HG03457 (cell line): ENCODE measurements at regions not wholly inside any gene's neighbourhood (a gene's known extent, or its start where the extent isn't known, plus 50 kb on each side); places are given as distances from the start of the nearest gene placed in this dataset.
"Not testable (repeated sequence)": the region's sequence is repeated elsewhere in the genome, so short reads cannot be mapped to it uniquely, and the experiment has no call there.

ENCODE experiments used
- ATAC-seq: cut with Tn5 transposase; IDR thresholded peaks from one replicate; pipeline ENCODE4 v1.9.1; 2021; ENCODE audit warnings: moderate number of reproducible peaks; ENCODE audit not compliant: unreplicated experiment

DNA sequence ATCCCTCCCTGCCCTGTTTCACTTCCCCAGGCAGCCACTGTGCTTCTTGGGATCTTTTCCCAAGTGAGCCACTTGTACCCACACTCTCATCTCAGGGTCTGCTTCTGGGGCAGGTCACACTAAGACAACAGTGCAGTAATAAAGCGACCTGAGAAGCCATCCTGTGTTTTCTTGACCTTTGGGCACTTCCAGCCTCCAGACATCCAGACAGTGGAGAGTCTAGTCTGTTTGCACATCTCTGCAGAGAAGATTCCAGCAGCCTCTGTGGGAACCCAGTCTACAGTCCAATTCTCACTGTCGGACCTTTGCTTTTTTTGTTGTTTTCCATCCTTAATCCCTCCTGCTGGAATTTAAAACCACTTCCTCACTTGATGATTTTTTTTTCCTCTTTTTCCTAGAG, 50.3 kb upstream of the ATP6AP2 start:
- ATAC-seq = no peak

GRCh38 chrX:40527543-40527942, 53.2 kb upstream of the ATP6AP2 start:
- no peak for ATAC-seq

- ATAC-seq = no peak
Observed at GRCh38 chrX:40526412-40526811, 54.4 kb upstream of the ATP6AP2 start.

DNA sequence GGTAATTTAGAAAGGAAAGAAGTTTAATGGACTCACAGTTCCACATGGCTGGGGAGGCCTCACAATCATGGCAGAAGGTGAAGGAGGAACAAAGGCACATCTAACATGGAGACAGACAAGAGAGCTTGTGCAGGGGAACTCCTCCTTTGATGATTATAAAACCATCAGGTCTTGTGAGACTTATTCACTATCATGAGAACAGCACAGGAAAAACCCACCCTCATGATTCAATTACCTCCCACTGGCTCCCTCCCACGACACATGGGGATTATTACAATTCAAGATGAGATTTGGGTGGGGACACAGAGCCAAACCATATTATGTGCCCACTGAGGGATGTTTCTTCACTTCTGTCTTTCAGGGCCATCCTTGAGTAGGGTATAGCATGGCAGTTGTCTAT, 54.9 kb upstream of the ATP6AP2 start:
- ATAC-seq = not testable (repeated sequence)

DNA sequence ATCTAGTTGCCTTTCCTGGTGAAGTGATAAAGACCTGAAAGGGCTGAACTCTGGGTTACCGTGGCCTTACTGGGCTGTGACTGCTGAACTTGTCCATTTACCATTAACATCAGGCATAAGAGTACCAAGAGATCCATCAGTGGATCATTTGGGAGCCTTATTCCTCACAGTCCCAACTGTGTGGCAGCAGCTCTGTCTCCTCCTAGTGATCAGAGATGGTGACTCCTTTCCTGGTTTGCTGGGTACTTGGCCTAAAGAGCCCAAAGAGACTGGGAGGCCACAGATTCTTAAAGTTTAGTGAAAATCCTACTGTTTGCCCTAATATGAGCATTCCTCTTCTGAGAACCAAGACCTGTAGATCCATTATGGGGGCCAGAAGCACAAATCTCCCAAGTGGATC, 56.3 kb upstream of the ATP6AP2 start:
- no peak for ATAC-seq

DNA sequence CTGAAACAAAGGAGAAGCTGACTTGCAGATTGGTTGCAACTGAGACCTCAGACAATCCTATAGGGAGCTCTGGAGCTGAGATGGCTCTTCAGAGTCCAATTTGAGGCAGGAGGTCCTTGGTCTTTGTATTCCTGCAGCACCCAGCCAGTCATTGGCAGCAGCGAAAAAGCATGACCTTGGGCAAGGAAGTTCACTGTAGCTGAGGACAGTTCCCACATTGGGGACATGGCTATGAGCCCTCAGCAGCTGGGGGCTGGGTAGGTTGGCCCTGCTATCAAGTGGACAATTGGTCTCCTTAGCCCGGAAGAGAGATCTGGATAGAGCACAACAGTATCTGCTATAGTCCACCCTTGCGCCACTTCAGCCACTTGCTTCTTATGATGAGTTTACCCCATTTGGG, 56.9 kb upstream of the ATP6AP2 start:
- ATAC-seq = no peak

DNA sequence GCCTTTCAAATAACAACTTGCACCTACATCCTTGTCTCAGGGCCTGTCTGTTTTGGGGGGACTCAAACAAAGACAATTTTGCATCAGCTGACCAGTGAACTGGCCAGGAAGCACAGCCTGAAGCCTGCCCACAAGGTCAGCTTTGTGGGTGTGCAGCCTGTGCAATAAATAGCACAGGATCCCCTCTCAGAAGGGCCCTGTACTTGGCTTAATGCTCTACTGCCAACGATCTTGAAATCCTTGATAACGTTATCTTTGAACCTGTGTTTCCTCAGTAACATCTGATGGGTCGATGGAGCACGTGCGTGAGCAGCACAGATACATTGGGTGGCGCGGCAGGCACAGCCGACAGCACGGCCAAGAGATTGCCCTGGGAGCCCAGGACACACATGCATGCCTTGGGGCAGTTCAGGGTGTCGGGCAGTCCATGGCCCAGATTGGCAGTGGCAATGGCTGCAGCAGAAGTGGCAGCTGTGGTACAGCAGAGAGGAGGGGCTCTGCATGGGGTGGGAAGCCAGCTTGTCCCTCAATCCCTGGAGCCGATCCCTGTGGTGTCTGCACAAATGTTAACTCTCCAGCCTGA, 58.8 kb upstream of the ATP6AP2 start:
- no peak for ATAC-seq

- no peak for ATAC-seq
Observed at GRCh38 chrX:40514376-40514775, 66.4 kb upstream of the ATP6AP2 start.

DNA sequence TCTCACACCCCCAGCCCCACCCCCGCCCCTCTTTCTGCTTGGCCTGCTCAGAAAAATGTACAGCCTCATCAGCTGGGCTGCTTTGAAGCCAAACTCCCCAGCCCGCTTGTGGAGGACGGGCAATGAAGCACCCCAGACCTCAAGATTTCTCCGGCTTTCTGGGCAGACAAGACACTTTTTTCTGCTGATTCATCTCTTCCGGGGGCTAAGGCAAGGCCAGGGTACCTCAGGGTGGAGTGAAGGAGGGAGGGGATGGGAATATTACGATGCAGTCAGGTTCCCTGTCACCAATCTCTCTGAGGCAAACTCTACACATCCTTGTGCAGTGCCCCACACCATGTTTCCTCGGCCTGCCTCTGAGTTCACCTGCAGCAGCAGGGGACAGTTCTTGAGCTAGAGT, 66.9 kb upstream of the ATP6AP2 start:
- ATAC-seq = no peak

DNA sequence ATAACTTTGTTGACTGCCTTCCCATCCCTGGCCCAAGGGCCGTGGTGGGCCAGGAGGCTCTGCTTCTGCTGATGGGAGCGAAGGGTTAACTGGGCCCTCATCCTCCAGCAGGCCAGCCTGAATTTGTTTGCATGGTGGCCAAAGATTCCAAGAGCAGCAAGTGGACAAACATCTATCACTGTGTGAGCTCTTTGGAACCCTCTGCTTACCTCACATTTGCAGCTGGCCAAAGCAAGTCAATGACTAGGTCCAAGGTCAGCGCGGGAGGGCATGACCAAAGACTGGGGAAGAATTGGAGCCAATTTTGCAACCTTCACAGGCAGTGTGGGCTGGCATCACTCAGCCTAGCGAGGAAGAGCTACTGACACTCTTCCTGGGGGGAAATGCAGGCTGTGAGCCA, 67.8 kb upstream of the ATP6AP2 start:
- ATAC-seq = no peak

DNA sequence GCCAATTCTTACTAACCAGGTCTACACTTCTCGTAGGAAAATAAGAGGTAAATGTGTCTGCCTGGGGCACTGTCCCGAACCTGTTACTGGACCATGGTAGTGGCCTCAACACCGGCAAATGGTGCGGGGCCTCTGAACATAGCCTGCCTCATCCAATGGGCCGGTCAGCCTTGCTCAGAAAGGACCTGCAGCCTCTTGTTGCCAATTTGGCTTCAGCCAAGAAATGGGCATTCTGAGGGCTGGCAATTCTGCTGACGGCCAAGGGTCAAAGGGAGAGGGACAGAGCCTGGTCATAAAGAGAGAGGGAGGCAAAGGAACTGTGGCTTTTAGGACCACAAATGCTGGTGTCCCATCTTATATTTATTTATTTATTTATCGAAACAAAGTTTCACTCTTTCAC, 69.5 kb upstream of the ATP6AP2 start:
- ATAC-seq = no peak

GRCh38 chrX:40508560-40508959, 72.2 kb upstream of the ATP6AP2 start:
- ATAC-seq = no peak

DNA sequence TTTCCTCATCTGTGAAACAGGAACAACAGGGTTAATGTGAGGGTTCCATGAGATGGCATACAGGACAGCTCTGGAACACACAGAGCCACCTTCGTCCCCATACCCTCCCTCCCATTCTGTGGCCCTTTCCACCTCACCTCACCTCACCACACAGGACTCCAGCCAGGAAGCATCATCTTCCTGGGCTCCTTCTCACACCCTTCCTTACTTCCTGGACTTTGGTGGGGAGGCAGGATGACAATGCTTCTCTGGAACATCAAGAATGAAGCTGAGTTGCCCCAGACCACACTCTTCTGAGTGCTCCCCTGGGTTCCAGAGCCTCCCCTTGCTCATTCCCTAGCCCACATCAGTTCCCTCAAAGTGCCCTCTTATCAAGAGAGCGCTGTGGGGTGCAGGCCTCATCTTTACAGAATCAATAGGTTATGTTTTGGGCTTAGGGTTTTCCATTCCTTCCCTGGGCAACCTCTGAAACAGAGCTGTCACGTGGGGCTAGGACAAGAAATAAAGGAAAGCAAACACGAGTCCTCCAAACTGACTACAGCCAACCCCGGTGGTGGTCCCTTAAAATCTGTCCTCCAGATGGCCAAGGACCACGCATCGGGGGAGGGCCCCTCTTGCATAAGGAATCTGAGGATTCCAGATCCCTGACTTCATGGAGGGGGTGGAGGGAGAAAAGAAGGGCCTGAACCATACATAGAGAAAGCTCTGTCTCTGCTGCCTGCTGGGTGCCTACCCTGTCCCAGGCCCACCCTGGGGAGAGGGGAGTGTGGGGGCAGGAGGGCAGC, 74.4 kb upstream of the ATP6AP2 start:
- no peak for ATAC-seq

GRCh38 chrX:40504801-40505605, 75.8 kb upstream of the ATP6AP2 start:
- no peak for ATAC-seq

- ATAC-seq = no peak
Observed at GRCh38 chrX:40503094-40503493, 77.7 kb upstream of the ATP6AP2 start.

DNA sequence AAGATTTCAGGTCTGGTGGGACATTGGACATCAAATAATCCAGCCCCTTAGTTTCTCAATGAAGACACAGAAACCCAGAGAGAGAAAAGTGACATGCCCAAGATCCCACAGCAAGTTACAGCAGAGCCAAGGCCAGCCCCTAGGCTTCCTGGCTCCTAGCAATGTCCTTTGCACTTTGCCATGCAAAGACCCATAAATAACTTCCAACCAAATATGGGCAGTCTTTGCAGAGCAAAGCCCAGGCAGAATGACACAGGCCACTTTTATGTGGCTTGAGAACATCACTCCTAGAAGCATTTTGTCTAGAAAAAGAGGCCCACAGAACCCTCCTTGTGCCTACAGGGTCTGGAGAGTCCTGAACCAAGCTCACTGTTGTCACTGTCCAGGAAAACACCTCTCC, 78.1 kb upstream of the ATP6AP2 start:
- no peak for ATAC-seq

GRCh38 chrX:40501164-40501855, 79.5 kb upstream of the ATP6AP2 start:
- no peak for ATAC-seq

GRCh38 chrX:40496728-40497127, 84.0 kb upstream of the ATP6AP2 start:
- ATAC-seq = no peak

DNA sequence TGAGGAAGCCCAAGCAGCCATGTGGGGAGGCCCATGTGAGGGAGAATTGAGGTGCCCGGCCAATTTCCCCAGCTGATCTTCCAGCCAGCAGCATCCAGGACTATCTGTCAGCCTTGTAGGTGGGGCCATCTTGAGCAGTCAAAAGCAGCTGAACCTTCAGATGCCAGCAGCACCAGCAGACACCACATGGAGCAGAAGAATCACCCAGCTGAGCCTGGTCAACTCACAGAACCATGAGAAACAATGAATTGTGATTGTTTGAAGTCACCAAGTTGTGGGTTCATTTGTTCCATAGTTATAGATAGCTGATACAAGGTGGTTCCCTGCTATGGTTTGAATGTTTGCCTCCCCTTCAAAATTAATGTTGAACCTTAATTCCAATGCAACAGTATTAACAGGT, 85.1 kb upstream of the ATP6AP2 start:
- no peak for ATAC-seq

GRCh38 chrX:40494005-40494404, 86.8 kb upstream of the ATP6AP2 start:
- ATAC-seq = no peak

GRCh38 chrX:40488296-40488695, 92.5 kb upstream of the ATP6AP2 start:
- no peak for ATAC-seq
